OCI-LY3 (cell line): ENCODE measurements at regions not wholly inside any gene's neighbourhood (a gene's known extent, or its start where the extent isn't known, plus 50 kb on each side); places are given as distances from the start of the nearest gene placed in this dataset.

Experiments
- H2AFZ ChIP-seq: fragments of 200-600, 300-600 bp; shearing (Covaris generic); 2 replicates; pipeline ENCODE4 v1.6.0; 2014; ENCODE audit warnings: antibody characterized with exemption, low read depth, low read length
- H3K27ac ChIP-seq: fragments of 200-600, 300-600 bp; sonication (generic); 2 replicates; pipeline ENCODE4 v1.5.1; 2014; ENCODE audit warnings: mild to moderate bottlenecking, low read length, moderate library complexity, mixed read lengths
- H3K27me3 ChIP-seq: fragments of 200-600, 300-600 bp; sonication (generic); 2 replicates; pipeline ENCODE4 v1.6.1; 2014; ENCODE audit warnings: low read depth, low read length, mixed read lengths
- H3K36me3 ChIP-seq: fragments of 200-600, 300-600 bp; sonication (generic); replicated peaks from 2 replicates; pipeline ENCODE3; 2014; ENCODE audit warnings: low read depth, low read length, mixed read lengths
- H3K4me1 ChIP-seq: fragments of 300-600, 200-600 bp; sonication (generic); 2 replicates; pipeline ENCODE4 v1.6.1; 2014; ENCODE audit warnings: low read length, mixed read lengths
- H3K4me2 ChIP-seq: fragments of 200-600, 300-600 bp; sonication (generic); 2 replicates; pipeline ENCODE4 v1.6.1; 2014; ENCODE audit warnings: low read length, mixed read lengths
- H3K4me3 ChIP-seq: fragments of 300-600, 200-600 bp; sonication (generic); 2 replicates; pipeline ENCODE4 v1.5.1; 2014; ENCODE audit warnings: antibody characterized with exemption, mild to moderate bottlenecking, low read length, moderate library complexity
- H3K79me2 ChIP-seq: fragments of 300-600, 200-600 bp; shearing (Covaris generic); 2 replicates; pipeline ENCODE4 v1.6.1; 2014; ENCODE audit warnings: mild to moderate bottlenecking, low read length, mixed read lengths
- H3K9ac ChIP-seq: fragments of 300-600, 200-600 bp; shearing (Covaris generic); 2 replicates; pipeline ENCODE4 v1.6.0; 2014; ENCODE audit warnings: mild to moderate bottlenecking, low read length, moderate library complexity
- H3K9me3 ChIP-seq: fragments of 200-600, 300-600 bp; shearing (Covaris generic); 2 replicates; pipeline ENCODE4 v1.6.1; 2014; ENCODE audit warnings: low read length, mixed read lengths; ENCODE audit not compliant: insufficient read depth
- H4K20me1 ChIP-seq: fragments of 200-600, 300-600 bp; sonication (generic); 2 replicates; pipeline ENCODE4 v1.6.1; 2016; ENCODE audit warnings: low read length, mixed read lengths; ENCODE audit not compliant: insufficient read depth
- EZH2phosphoT487 ChIP-seq: fragments of 200-600 bp; shearing (Covaris generic); IDR thresholded peaks from 2 replicates; pipeline ENCODE4 v1.6.1; 2018; ENCODE audit warnings: antibody characterized with exemption, mixed run types, low read depth
- TF ChIP-seq, protein P1 (sequence below): fragments of 200-600, 300-600 bp; sonication (generic); IDR thresholded peaks from 2 replicates; pipeline ENCODE4 v1.5.1; 2014; ENCODE audit warnings: antibody characterized with exemption, low read length, low read depth

GRCh38 chr3:65178703-65179102 lies 490.9 kb upstream of the ADAMTS9 start:
- Histone ChIP-seq H3K9me3 (no peaks in the 10 kb centered on the region), H3K27ac (no peak overlapping the region), H3K9ac (no peak overlapping the region), H3K36me3 (no peaks in the 10 kb centered on the region), H3K4me2 (no peak overlapping the region), H3K27me3 (peaks cover 8% of the 10 kb centered on the region; the same call in 1 of the 2 replicates), H3K79me2 (no peaks in the 10 kb centered on the region), H3K4me1 (no peaks in the 10 kb centered on the region), H4K20me1 (no peaks in the 10 kb centered on the region), H3K4me3 (no peak overlapping the region), H2AFZ (no peak overlapping the region)
- TF ChIP-seq, protein P1, sequence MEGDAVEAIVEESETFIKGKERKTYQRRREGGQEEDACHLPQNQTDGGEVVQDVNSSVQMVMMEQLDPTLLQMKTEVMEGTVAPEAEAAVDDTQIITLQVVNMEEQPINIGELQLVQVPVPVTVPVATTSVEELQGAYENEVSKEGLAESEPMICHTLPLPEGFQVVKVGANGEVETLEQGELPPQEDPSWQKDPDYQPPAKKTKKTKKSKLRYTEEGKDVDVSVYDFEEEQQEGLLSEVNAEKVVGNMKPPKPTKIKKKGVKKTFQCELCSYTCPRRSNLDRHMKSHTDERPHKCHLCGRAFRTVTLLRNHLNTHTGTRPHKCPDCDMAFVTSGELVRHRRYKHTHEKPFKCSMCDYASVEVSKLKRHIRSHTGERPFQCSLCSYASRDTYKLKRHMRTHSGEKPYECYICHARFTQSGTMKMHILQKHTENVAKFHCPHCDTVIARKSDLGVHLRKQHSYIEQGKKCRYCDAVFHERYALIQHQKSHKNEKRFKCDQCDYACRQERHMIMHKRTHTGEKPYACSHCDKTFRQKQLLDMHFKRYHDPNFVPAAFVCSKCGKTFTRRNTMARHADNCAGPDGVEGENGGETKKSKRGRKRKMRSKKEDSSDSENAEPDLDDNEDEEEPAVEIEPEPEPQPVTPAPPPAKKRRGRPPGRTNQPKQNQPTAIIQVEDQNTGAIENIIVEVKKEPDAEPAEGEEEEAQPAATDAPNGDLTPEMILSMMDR, result no peak
- no peak for TF ChIP-seq EZH2phosphoT487

- no peak overlapping the region for H3K27ac ChIP-seq
- H3K79me2 ChIP-seq, result no peaks in the 10 kb centered on the region
- H2AFZ ChIP-seq, result no peak overlapping the region
- no peaks in the 10 kb centered on the region for H3K4me1 ChIP-seq
- H3K36me3 ChIP-seq, result no peaks in the 10 kb centered on the region
- H3K9me3 ChIP-seq, result no peaks in the 10 kb centered on the region
- no peak overlapping the region for H3K4me2 ChIP-seq
- H3K27me3 ChIP-seq, result peaks cover 8% of the 10 kb centered on the region; the same call in 1 of the 2 replicates
- TF ChIP-seq, protein P1, result no peak
- no peak for TF ChIP-seq EZH2phosphoT487
- no peak overlapping the region for H3K9ac ChIP-seq
- H4K20me1 ChIP-seq, result no peaks in the 10 kb centered on the region
- no peak overlapping the region for H3K4me3 ChIP-seq
Observed at GRCh38 chr3:65177960-65178376, 490.2 kb upstream of the ADAMTS9 start.

GRCh38 chr3:65174713-65175112 lies 486.9 kb upstream of the ADAMTS9 start:
- Histone ChIP-seq H3K4me1 (no peaks in the 10 kb centered on the region), H3K36me3 (no peaks in the 10 kb centered on the region), H2AFZ (no peak overlapping the region), H4K20me1 (no peaks in the 10 kb centered on the region), H3K9me3 (no peaks in the 10 kb centered on the region), H3K27me3 (peaks cover 8% of the 10 kb centered on the region; the same call in 1 of the 2 replicates), H3K4me3 (no peak overlapping the region), H3K4me2 (no peak overlapping the region), H3K27ac (no peak overlapping the region), H3K79me2 (no peaks in the 10 kb centered on the region), H3K9ac (no peak overlapping the region)
- TF ChIP-seq EZH2phosphoT487, result no peak
- TF ChIP-seq, protein P1, result no peak

DNA sequence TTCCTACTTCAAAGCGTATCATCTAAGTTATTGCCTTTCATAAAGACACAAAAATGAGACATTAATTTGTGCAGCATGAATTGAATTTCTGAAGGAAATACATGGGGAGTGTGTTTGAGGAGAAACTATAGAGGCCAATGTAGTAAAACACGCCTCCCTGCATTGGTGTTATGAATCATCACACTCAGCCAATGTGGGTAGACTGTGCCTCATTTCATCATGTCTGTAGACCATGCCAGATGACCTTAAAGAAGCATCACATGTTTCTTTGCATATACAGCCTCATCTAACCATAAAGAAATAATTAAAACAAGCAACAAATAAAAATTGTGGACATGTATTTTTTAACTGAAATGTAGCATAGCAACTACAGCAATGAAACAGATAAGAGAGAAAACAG lies 486.0 kb upstream of the ADAMTS9 start:
- no peaks in the 10 kb centered on the region for H4K20me1 ChIP-seq
- no peak overlapping the region for H3K27ac ChIP-seq
- H3K9ac ChIP-seq, result no peak overlapping the region
- TF ChIP-seq, protein P1, result no peak
- no peak for TF ChIP-seq EZH2phosphoT487
- H2AFZ ChIP-seq, result no peak overlapping the region
- no peaks in the 10 kb centered on the region for H3K36me3 ChIP-seq
- H3K79me2 ChIP-seq, result no peaks in the 10 kb centered on the region
- H3K9me3 ChIP-seq, result no peaks in the 10 kb centered on the region
- H3K4me2 ChIP-seq, result no peak overlapping the region
- H3K27me3 ChIP-seq, result peaks cover 8% of the 10 kb centered on the region; the same call in 1 of the 2 replicates
- H3K4me1 ChIP-seq, result no peaks in the 10 kb centered on the region
- no peak overlapping the region for H3K4me3 ChIP-seq
